A549 (cell line): ENCODE measurements at regions not wholly inside any gene's neighbourhood (a gene's known extent, or its start where the extent isn't known, plus 50 kb on each side); places are given as distances from the start of the nearest gene placed in this dataset.

Source experiments
- ATAC-seq, 2 experiments: fragments of 200-7000 bp in 1 of 2; fragments of >200 bp in 1 of 2; cut with Nextera tagmentation in 1 of 2; cut with Tn5 transposase in 1 of 2; 3 replicates each; pipeline versions ENCODE4 v1.8.0 to v1.9.1; 2018 to 2020; ENCODE audit warnings: mild to moderate bottlenecking in 1 of 2, moderate library complexity in 1 of 2
- CTCF ChIA-PET: fragments of 300-600 bp; sonication (Branson Sonifier 250); formaldehyde crosslinking; extraction: SDS; loops from one replicate; lab custom pipeline; 2021; ENCODE audit warnings: antibody characterized with exemption, inconsistent platforms; lab: Yijun Ruan, JAX
- POLR2A ChIA-PET: fragments of 350-600 bp; formaldehyde crosslinking; extraction: SDS; loops from one replicate; lab custom pipeline; 2021; ENCODE audit warnings: antibody characterized with exemption, inconsistent platforms; lab: Yijun Ruan, JAX
- DNase-seq, 2 experiments: peaks; one replicate each; pipeline versions ENCODE4 v3.0.0 to v3.0.0-alpha.2; 2011 to 2016; ENCODE audit warnings: low read depth in 1 of 2, low spot score in 1 of 2
- FAIRE-seq: peaks from 2 replicates; lab custom pipeline; 2011; peaks lifted over from hg19 to GRCh38; lab: Jason Lieb, UNC
- H3K27ac ChIP-seq, 2 experiments: fragments of >200 bp; sonication (Bioruptor Twin); formaldehyde crosslinking; 3 replicates each; pipeline ENCODE4 v1.5.1; 2016 to 2017
- H3K4me1 ChIP-seq: fragments of >200 bp; sonication (Bioruptor Twin); formaldehyde crosslinking; 3 replicates; pipeline ENCODE4 v1.6.1; 2016
- H3K4me2 ChIP-seq: fragments of >200 bp; sonication (Bioruptor Twin); formaldehyde crosslinking; 3 replicates; pipeline ENCODE4 v1.6.1; 2016
- H3K4me3 ChIP-seq: fragments of >200 bp; sonication (Bioruptor Twin); formaldehyde crosslinking; 3 replicates; pipeline ENCODE4 v1.5.1; 2016
- H3K9me3 ChIP-seq: fragments of >200 bp; sonication (Bioruptor Twin); formaldehyde crosslinking; 3 replicates; pipeline ENCODE4 v1.6.1; 2016
- CEBPB ChIP-seq, 2 experiments: fragments of >200 bp in 1 of 2; sonication (Bioruptor Twin) in 1 of 2; formaldehyde crosslinking in 1 of 2; IDR thresholded peaks; 2 replicates each; pipeline ENCODE4 v1.6.1; 2012 to 2016
- JUNB ChIP-seq: fragments of >200 bp; sonication (Bioruptor Twin); formaldehyde crosslinking; IDR thresholded peaks from 2 replicates; pipeline ENCODE4 v1.6.1; 2016
- RAD21 ChIP-seq, 2 experiments: fragments of >200 bp in 1 of 2; sonication (Bioruptor Twin) in 1 of 2; formaldehyde crosslinking in 1 of 2; IDR thresholded peaks in 1 of 2; conservative IDR thresholded peaks in 1 of 2; 2 replicates in 1 of 2; 3 replicates in 1 of 2; pipeline ENCODE4 v1.6.1; 2012 to 2018; ENCODE audit warnings: inconsistent platforms in 1 of 2
- WGBS: methylation state at CpG from one replicate; pipeline ENCODE4 v1.1.6; 2017; ENCODE audit errors: missing lambda C conversion rate; 5-methylcytosine and 5-hydroxymethylcytosine counted together
- TF ChIP-seq, protein P1 (sequence below): fragments of >200 bp; sonication (Bioruptor Twin); formaldehyde crosslinking; IDR thresholded peaks from 3 replicates; pipeline ENCODE4 v1.6.1; 2016
- TF ChIP-seq, protein P2 (sequence below): fragments of >200 bp; sonication (Bioruptor Twin); formaldehyde crosslinking; IDR thresholded peaks from 2 replicates; pipeline ENCODE4 v1.6.1; 2016
- TF ChIP-seq, protein P3 (sequence below): fragments of >200 bp; sonication (Bioruptor Twin); formaldehyde crosslinking; IDR thresholded peaks from 3 replicates; pipeline ENCODE4 v1.5.1; 2016
- TF ChIP-seq, protein P4 (sequence below): fragments of 200-600 bp; sonication (generic); IDR thresholded peaks from 2 replicates; pipeline ENCODE4 v1.6.1; 2016; ENCODE audit warnings: antibody characterized with exemption, mild to moderate bottlenecking, moderate library complexity

DNA sequence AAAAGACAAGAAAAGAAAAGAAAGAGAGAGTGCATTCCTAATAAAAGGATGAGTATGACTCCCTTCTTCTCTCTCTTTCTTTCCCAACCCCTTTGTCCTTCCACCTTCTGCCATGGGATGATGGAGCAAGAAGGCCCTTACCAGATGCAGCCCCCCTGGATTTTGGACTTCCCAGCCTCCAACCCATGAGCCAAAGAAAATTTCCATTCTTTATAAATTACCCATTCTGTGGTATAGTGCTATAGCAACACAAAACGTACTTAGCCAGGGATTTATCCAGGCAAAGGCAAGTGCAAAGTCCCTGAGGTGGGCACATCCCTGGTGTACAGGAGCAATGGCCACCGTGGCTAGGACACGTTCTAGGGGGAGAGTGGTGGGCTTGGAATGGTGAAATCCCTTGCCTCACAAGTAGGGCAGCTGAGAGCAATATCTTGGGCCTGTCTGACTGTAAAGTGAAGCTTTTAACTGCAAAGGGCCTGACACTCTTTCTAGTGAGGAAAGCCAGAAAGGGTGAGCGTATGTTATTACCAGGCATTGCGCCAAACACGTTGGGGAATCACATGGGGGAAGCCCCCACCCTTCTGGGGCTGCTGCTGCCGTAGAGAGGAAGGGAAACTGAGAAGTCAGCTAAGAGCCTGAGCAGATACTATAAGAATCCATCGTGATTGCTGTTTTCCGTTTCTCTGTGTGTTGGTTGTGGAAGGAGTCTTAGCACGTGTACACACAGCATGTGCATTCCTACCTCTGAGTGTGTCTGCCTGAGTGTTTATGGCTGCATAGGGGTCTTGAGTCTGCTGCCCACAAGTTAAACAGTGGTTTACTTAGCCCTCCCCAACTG is 50.7 kb upstream of the SIRPA start (continued):
- TF ChIP-seq, protein P1, sequence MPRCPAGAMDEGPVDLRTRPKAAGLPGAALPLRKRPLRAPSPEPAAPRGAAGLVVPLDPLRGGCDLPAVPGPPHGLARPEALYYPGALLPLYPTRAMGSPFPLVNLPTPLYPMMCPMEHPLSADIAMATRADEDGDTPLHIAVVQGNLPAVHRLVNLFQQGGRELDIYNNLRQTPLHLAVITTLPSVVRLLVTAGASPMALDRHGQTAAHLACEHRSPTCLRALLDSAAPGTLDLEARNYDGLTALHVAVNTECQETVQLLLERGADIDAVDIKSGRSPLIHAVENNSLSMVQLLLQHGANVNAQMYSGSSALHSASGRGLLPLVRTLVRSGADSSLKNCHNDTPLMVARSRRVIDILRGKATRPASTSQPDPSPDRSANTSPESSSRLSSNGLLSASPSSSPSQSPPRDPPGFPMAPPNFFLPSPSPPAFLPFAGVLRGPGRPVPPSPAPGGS: no peak
- TF ChIP-seq, protein P2, sequence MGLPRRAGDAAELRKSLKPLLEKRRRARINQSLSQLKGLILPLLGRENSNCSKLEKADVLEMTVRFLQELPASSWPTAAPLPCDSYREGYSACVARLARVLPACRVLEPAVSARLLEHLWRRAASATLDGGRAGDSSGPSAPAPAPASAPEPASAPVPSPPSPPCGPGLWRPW: no peak
- TF ChIP-seq JUNB: no peak

DNA sequence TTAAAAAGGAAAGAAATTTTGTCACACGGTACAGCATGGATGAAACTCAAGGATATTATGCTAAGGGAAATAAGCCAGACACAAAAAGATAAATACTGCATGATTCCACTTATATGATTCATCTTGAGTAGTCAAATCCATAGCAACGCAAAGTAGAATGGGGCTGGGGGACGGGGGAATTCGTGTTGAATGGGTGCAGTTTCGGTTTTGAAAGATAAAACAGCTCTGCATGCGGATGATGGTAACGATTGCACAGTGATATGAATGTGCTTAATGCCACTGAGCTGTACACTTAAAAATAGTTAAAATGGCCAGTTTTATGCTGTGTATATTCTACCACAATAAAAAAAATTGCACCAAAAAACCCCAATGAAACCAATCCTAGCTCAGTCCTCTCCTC is 52.9 kb upstream of the SIRPA start:
- Histone ChIP-seq H3K4me1 (0 out of 3 replicates have a peak, but pooled peaks cover 7% of the 10 kb centered on the region), H3K4me3 (no peak overlapping the region), H3K9me3 (peaks cover 6% of the 10 kb centered on the region; the same call in 1 of the 3 replicates), H3K4me2 (no peak overlapping the region), H3K27ac (no peak overlapping the region)
- ChIA-PET POLR2A (no interaction called here), CTCF (interaction anchor here (0.5 to 5.7 kb wide), 5 partner anchors 9 to 1644 kb away, joined by 3 to 35 read pairs (median 3); no protein-coding TSS in a partner anchor)
- TF ChIP-seq, protein P3, sequence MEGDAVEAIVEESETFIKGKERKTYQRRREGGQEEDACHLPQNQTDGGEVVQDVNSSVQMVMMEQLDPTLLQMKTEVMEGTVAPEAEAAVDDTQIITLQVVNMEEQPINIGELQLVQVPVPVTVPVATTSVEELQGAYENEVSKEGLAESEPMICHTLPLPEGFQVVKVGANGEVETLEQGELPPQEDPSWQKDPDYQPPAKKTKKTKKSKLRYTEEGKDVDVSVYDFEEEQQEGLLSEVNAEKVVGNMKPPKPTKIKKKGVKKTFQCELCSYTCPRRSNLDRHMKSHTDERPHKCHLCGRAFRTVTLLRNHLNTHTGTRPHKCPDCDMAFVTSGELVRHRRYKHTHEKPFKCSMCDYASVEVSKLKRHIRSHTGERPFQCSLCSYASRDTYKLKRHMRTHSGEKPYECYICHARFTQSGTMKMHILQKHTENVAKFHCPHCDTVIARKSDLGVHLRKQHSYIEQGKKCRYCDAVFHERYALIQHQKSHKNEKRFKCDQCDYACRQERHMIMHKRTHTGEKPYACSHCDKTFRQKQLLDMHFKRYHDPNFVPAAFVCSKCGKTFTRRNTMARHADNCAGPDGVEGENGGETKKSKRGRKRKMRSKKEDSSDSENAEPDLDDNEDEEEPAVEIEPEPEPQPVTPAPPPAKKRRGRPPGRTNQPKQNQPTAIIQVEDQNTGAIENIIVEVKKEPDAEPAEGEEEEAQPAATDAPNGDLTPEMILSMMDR: no peak
- WGBS: 75% methylated on average over 7 of the region's 7 CpGs
- no peak for DNase-seq
- ATAC-seq: no peak
- FAIRE-seq: no peak

DNA sequence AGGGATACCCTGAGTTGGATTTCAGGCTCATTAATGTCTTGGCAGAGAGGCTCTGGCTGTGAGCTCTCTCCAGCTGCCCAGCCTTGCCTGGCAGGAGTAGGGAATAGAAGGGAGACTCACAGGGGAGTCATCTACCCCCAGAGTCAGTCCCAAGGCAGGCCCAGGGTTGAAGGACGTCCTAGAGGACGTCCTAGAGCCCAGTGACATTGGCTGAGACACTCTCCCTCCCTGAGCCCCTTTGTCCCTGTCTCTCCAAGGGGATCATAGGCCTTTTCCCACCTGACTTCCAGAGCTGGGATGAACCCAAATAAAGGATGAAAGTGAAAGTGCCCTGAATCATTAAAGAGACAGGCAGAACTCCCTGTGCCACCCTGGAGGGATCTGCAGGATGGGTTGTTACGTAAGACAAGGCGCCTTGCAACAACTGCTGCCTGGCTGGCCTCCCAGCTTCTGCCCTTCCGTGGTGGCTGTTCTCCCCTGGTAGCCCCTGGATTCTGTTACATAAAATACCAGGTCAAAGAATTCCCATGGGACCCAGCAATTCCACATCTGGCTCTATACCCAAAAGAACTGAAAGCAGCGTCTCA is 53.6 kb upstream of the SIRPA start:
- 72% methylated on average over 6 of the region's 6 CpGs for WGBS
- peaks cover 6% of the 10 kb centered on the region; the same call in 1 of the 3 replicates for H3K9me3 ChIP-seq
- ATAC-seq (peak in 1 of 2 experiments; percentile 24; a peak in 3 of 6 replicates), DNase-seq (no peak), FAIRE-seq (no peak)
- no peak overlapping the region for H3K4me3 ChIP-seq
- POLR2A ChIA-PET: no interaction called here
- H3K4me1 ChIP-seq: 0 out of 3 replicates have a peak, but pooled peaks cover 7% of the 10 kb centered on the region
- H3K4me2 ChIP-seq: 0 out of 3 replicates have a peak overlapping the region, but pooled peaks have one; percentile 18
- TF ChIP-seq CEBPB (IDR thresholded peaks at IDR 0.05) (0 out of 4 replicates have a peak, but pooled peaks of 1 of the 2 experiments have one; percentile 32), RAD21 (conservative IDR thresholded peaks at IDR 0.05 in 1 of 2, IDR thresholded peaks at IDR 0.05 in 1 of 2) (no peak)
- TF ChIP-seq, protein P4, sequence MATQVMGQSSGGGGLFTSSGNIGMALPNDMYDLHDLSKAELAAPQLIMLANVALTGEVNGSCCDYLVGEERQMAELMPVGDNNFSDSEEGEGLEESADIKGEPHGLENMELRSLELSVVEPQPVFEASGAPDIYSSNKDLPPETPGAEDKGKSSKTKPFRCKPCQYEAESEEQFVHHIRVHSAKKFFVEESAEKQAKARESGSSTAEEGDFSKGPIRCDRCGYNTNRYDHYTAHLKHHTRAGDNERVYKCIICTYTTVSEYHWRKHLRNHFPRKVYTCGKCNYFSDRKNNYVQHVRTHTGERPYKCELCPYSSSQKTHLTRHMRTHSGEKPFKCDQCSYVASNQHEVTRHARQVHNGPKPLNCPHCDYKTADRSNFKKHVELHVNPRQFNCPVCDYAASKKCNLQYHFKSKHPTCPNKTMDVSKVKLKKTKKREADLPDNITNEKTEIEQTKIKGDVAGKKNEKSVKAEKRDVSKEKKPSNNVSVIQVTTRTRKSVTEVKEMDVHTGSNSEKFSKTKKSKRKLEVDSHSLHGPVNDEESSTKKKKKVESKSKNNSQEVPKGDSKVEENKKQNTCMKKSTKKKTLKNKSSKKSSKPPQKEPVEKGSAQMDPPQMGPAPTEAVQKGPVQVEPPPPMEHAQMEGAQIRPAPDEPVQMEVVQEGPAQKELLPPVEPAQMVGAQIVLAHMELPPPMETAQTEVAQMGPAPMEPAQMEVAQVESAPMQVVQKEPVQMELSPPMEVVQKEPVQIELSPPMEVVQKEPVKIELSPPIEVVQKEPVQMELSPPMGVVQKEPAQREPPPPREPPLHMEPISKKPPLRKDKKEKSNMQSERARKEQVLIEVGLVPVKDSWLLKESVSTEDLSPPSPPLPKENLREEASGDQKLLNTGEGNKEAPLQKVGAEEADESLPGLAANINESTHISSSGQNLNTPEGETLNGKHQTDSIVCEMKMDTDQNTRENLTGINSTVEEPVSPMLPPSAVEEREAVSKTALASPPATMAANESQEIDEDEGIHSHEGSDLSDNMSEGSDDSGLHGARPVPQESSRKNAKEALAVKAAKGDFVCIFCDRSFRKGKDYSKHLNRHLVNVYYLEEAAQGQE: no peak
- CTCF ChIA-PET: interaction anchor here (0.9 to 5.7 kb wide), 3 partner anchors 9 to 39 kb away, joined by 3 to 35 read pairs (median 3); no protein-coding TSS in a partner anchor
- H3K27ac ChIP-seq: peak overlapping the region in 1 of 2 experiments; percentile 22; a peak in 1 of 6 replicates
